K562 (cell line): ENCODE measurements at regions not wholly inside any gene's neighbourhood (a gene's known extent, or its start where the extent isn't known, plus 50 kb on each side); places are given as distances from the start of the nearest gene placed in this dataset.

Experiments
- ATAC-seq: fragments of 200-7000 bp; cut with Tn5 transposase; 3 replicates; pipeline ENCODE4 v1.9.1; 2020; ENCODE audit warnings: moderate library complexity
- BruUV-seq: library from RNA; stranded (reverse); fragments of 400-500 nt; replicated peaks from 2 replicates; lab custom pipeline; 2021; lab: Mats Ljungman, UMichigan
- CTCF ChIA-PET: fragments of 300-600 bp; formaldehyde crosslinking; extraction: SDS; loops from one replicate; lab custom pipeline; 2021; ENCODE audit warnings: low intra/inter-chr PET ratio; lab: Yijun Ruan, JAX
- POLR2A ChIA-PET: fragments of 300-600, 350-650 bp; sonication (Branson Sonifier 250); formaldehyde crosslinking; extraction: SDS; loops from one replicate; lab custom pipeline; 2021; ENCODE audit warnings: antibody characterized with exemption, inconsistent platforms; lab: Yijun Ruan, JAX
- DNase-seq, 4 experiments: peaks; one replicate each; pipeline versions ENCODE4 v3.0.0 to v3.0.0-alpha.2; 2011 to 2018; ENCODE audit warnings: low spot score in 3 of 4, mixed read lengths in 3 of 4; ENCODE audit errors: extremely low read depth in 1 of 4
- FAIRE-seq: peaks from 2 replicates; lab custom pipeline; 2011; peaks lifted over from hg19 to GRCh38; lab: Jason Lieb, UNC
- H2AFZ ChIP-seq: 2 replicates; pipeline ENCODE4 v1.6.0; 2011; ENCODE audit warnings: low read depth, low read length, control low read depth, inconsistent platforms
- H3K27ac ChIP-seq: fragments of 200-600 bp; 3 replicates; pipeline ENCODE4 v1.8.0; 2011; ENCODE audit warnings: low read depth, mild to moderate bottlenecking, control low read depth, inconsistent platforms, low read length, moderate library complexity, mixed read lengths; ENCODE audit errors: extremely low read depth
- H3K27me3 ChIP-seq, 2 experiments: fragments of 300-600 bp in 1 of 2; 2 replicates in 1 of 2; 3 replicates in 1 of 2; pipeline versions ENCODE4 v1.6.0 to v1.8.0; 2011; ENCODE audit warnings: inconsistent platforms in 2 of 2, low read length in 2 of 2, mild to moderate bottlenecking in 1 of 2, mixed read lengths in 1 of 2, moderate library complexity in 1 of 2; ENCODE audit not compliant: control insufficient read depth in 2 of 2, insufficient read depth in 2 of 2
- H3K36me3 ChIP-seq: fragments of 300-600 bp; 3 replicates; pipeline ENCODE4 v1.8.0; 2011; ENCODE audit warnings: mild to moderate bottlenecking, low read length, inconsistent platforms; ENCODE audit not compliant: control insufficient read depth, insufficient read depth
- H3K4me1 ChIP-seq, 2 experiments: fragments of 200-600 bp in 1 of 2; replicated peaks in 1 of 2; 2 replicates in 1 of 2; 3 replicates in 1 of 2; pipeline versions ENCODE4 v1.5.1 to v1.8.0; 2011; ENCODE audit warnings: inconsistent platforms in 2 of 2, low read length in 2 of 2, mild to moderate bottlenecking in 1 of 2, mixed read lengths in 1 of 2, moderate library complexity in 1 of 2; ENCODE audit not compliant: control insufficient read depth in 2 of 2, insufficient read depth in 2 of 2
- H3K4me2 ChIP-seq: 2 replicates; pipeline ENCODE4 v1.6.1; 2011; ENCODE audit warnings: low read length, control low read depth, inconsistent platforms, mixed read lengths; ENCODE audit not compliant: insufficient read depth
- H3K4me3 ChIP-seq: fragments of 200-600 bp; sonication (generic), shearing (Covaris generic); 2 replicates; pipeline ENCODE4 v1.5.1; 2016; ENCODE audit warnings: control low read depth, inconsistent platforms
- H3K79me2 ChIP-seq: fragments of 200-600 bp; 3 replicates; pipeline ENCODE4 v1.8.0; 2011; ENCODE audit warnings: low read length, inconsistent platforms; ENCODE audit not compliant: control insufficient read depth, insufficient read depth
- H3K9ac ChIP-seq, 2 experiments: 2 replicates each; pipeline versions ENCODE4 v1.6.0 to v1.6.1; 2011; ENCODE audit warnings: low read depth in 2 of 2, low read length in 2 of 2, control low read depth in 1 of 2, inconsistent platforms in 1 of 2, mild to moderate bottlenecking in 1 of 2, mixed read lengths in 1 of 2; ENCODE audit not compliant: insufficient read depth in 1 of 2
- H3K9me1 ChIP-seq: one replicate; pipeline ENCODE4 v1.6.0; 2011; ENCODE audit warnings: inconsistent platforms, mild to moderate bottlenecking, low read length, moderate library complexity; ENCODE audit not compliant: control insufficient read depth, insufficient read depth
- H3K9me3 ChIP-seq: replicated peaks from 2 replicates; pipeline ENCODE4 v1.5.1; 2011; ENCODE audit warnings: low read depth, low read length, inconsistent platforms; ENCODE audit not compliant: control insufficient read depth, insufficient read depth
- H4K20me1 ChIP-seq: replicated peaks from 2 replicates; pipeline ENCODE4 v1.6.1; 2011; ENCODE audit warnings: low read length, inconsistent platforms, mixed read lengths; ENCODE audit not compliant: control insufficient read depth, insufficient read depth
- CHD1 ChIP-seq: fragments of 200-600 bp; sonication (generic); IDR thresholded peaks from one replicate; pipeline ENCODE4 v1.6.1; 2012; ENCODE audit warnings: mild to moderate bottlenecking, moderate library complexity, low read length, inconsistent platforms
- FOXA3 ChIP-seq, 2 experiments: fragments of 450-650 bp in 1 of 2; sonication (generic) in 1 of 2; formaldehyde crosslinking; IDR thresholded peaks in 1 of 2; conservative IDR thresholded peaks in 1 of 2; 2 replicates each; pipeline versions ENCODE4 v1.4.0 to v1.8.0; 2020 to 2022; ENCODE audit warnings: mild to moderate bottlenecking in 2 of 2, missing genetic modification reagents in 1 of 2
- KLF10 ChIP-seq: fragments of 250-450 bp; sonication (Bioruptor Pico); IDR thresholded peaks from 2 replicates; pipeline ENCODE4 v1.6.1; 2021; ENCODE audit warnings: matching md5 sums
- MYBL2 ChIP-seq, 2 experiments: fragments of 450-650 bp in 1 of 2; sonication (generic) in 1 of 2; formaldehyde crosslinking in 1 of 2; IDR thresholded peaks; 2 replicates each; pipeline versions ENCODE4 v1.6.1 to v1.8.1; 2017 to 2022; ENCODE audit warnings: borderline replicate concordance in 1 of 2, inconsistent platforms in 1 of 2, low read depth in 1 of 2, mild to moderate bottlenecking in 1 of 2, missing genetic modification reagents in 1 of 2, moderate library complexity in 1 of 2
- NR1H2 ChIP-seq: sonication (generic); formaldehyde crosslinking; IDR thresholded peaks from 2 replicates; pipeline ENCODE4 v1.4.0; 2020; ENCODE audit warnings: mild to moderate bottlenecking, missing genetic modification reagents
- PHF20 ChIP-seq: fragments of 450-650 bp; IDR thresholded peaks from 2 replicates; pipeline ENCODE4 v1.6.1; 2018; ENCODE audit not compliant: partially characterized antibody
- RBM22 ChIP-seq: fragments of 200-400 bp; formaldehyde crosslinking; IDR thresholded peaks from 2 replicates; pipeline ENCODE4 v1.6.1; 2018; ENCODE audit warnings: low read length, low read depth; ENCODE audit not compliant: poor library complexity, severe bottlenecking
- ZNF121 ChIP-seq: sonication (generic); formaldehyde crosslinking; conservative IDR thresholded peaks from 2 replicates; pipeline ENCODE4 v1.8.0; 2022; ENCODE audit warnings: missing genetic modification reagents
- ZNF134 ChIP-seq: fragments of 250-450 bp; sonication (Bioruptor Pico); conservative IDR thresholded peaks from 2 replicates; pipeline ENCODE4 v1.4.0; 2020
- ZNF449 ChIP-seq: fragments of 250-450 bp; sonication (Bioruptor Pico); IDR thresholded peaks from 2 replicates; pipeline ENCODE4 v1.8.0; 2022; ENCODE audit warnings: moderate library complexity, mild to moderate bottlenecking, inconsistent platforms
- ZNF512 ChIP-seq: IDR thresholded peaks from 2 replicates; pipeline ENCODE4 v1.6.1; 2016; ENCODE audit warnings: missing genetic modification characterization, missing compliant biosample characterization
- ZNF77 ChIP-seq: fragments of 250-450 bp; sonication (Bioruptor Pico); IDR thresholded peaks from 2 replicates; pipeline ENCODE4 v1.5.0; 2020
- WGBS: fragments of 100-300 bp; shearing (Covaris generic); methylation state at CpG from one replicate; pipeline ENCODE4 v1.1.6; 2016; ENCODE audit warnings: low coverage, mixed read lengths; ENCODE audit not compliant: insufficient coverage; ENCODE audit errors: missing lambda C conversion rate; 5-methylcytosine and 5-hydroxymethylcytosine counted together
- in situ Hi-C: fragments of 300-500 bp; cut with MboI; formaldehyde crosslinking; loops from 4 replicates; pipeline ENCODE4 v1.15.0; 2018; ENCODE audit warnings: inconsistent platforms, mixed read lengths
- intact Hi-C: fragments of 100-400 bp; cut with micrococcal nuclease; formaldehyde crosslinking; loops from 2 replicates; pipeline ENCODE4 v1.14.2; 2022

- no peak overlapping the region for H3K4me3 ChIP-seq
- ATAC-seq, result no peak
- H3K9me3 ChIP-seq, result no peaks in the 10 kb centered on the region
- POLR2A ChIA-PET, result no interaction called here
- H3K9ac ChIP-seq, result no peak overlapping the region
- H3K79me2 ChIP-seq, result no peaks in the 10 kb centered on the region
- H3K36me3 ChIP-seq, result no peaks in the 10 kb centered on the region
- no peak for DNase-seq
- H3K9me1 ChIP-seq, result no peaks in the 10 kb centered on the region
- no TSS peak for BruUV-seq
- intact Hi-C loops (no loop called here), in situ Hi-C loops (no loop called here)
- no peak overlapping the region for H2AFZ ChIP-seq
- H3K4me1 ChIP-seq, result no peaks in the 10 kb centered on the region
- FAIRE-seq, result no peak
- H3K27ac ChIP-seq, result no peak overlapping the region
- H3K27me3 ChIP-seq, result no peaks in the 10 kb centered on the region
- H3K4me2 ChIP-seq, result no peak overlapping the region
- H4K20me1 ChIP-seq, result no peaks in the 10 kb centered on the region
- CTCF ChIA-PET, result no interaction called here
- TF ChIP-seq ZNF134 (peak; percentile 67), MYBL2 (IDR thresholded peaks at IDR 0.05; ENCODE audit: low read depth) (no peak), MYBL2 (CRISPR knock-in tag; IDR thresholded peaks at IDR 0.05; ENCODE audit: borderline replicate concordance) (no peak)
- TF ChIP-seq, all 486 proteins: peak for 1
Observed at GRCh38 chr3:78516937-78517336, 1250.9 kb downstream of the ROBO1 start.

GRCh38 chr3:78517965-78518364, 1249.8 kb downstream of the ROBO1 start:
- ATAC-seq (no peak), FAIRE-seq (no peak), DNase-seq (no peak)
- H3K79me2 ChIP-seq, result no peaks in the 10 kb centered on the region
- no peak overlapping the region for H3K4me3 ChIP-seq
- no peaks in the 10 kb centered on the region for H3K27me3 ChIP-seq
- H3K4me1 ChIP-seq, result no peaks in the 10 kb centered on the region
- intact Hi-C loops, result no loop called here
- no peaks in the 10 kb centered on the region for H3K36me3 ChIP-seq
- no peak overlapping the region for H3K9ac ChIP-seq
- H3K27ac ChIP-seq, result no peak overlapping the region
- H3K4me2 ChIP-seq, result no peak overlapping the region
- H4K20me1 ChIP-seq, result no peaks in the 10 kb centered on the region
- BruUV-seq, result no TSS peak
- ChIA-PET POLR2A (no interaction called here), CTCF (no interaction called here)
- in situ Hi-C loops, result no loop called here
- H3K9me3 ChIP-seq, result no peaks in the 10 kb centered on the region
- no peak overlapping the region for H2AFZ ChIP-seq
- H3K9me1 ChIP-seq, result no peaks in the 10 kb centered on the region
- whole genome bisulfite sequencing, result 0% methylated on average over 1 of the region's 1 CpG
- TF ChIP-seq ZNF512 (tag) (no peak), FOXA3 (CRISPR knock-in tag; conservative IDR thresholded peaks at IDR 0.05 in 1 of 2, IDR thresholded peaks at IDR 0.05 in 1 of 2) (no peak), ZNF121 (CRISPR knock-in tag) (no peak), NR1H2 (no peak), ZNF449 (CRISPR knock-in tag) (no peak), RBM22 (no peak), KLF10 (no peak), CHD1 (no peak), PHF20 (no peak), ZNF77 (CRISPR knock-in tag) (no peak)
